ENCODE measurements at regions not wholly inside any gene's neighbourhood (a gene's known extent, or its start where the extent isn't known, plus 50 kb on each side); places are given as distances from the start of the nearest gene placed in this dataset.

- no peak overlapping the region for H3K4me2 ChIP-seq (ENCODE audit: low read length)
- no TSS peak for BruUV-seq (replicated peaks)
- H3K9ac ChIP-seq (ENCODE audit: low read length) = no peak overlapping the region
- DNase-seq (no peak), ATAC-seq (no peak)
- TF ChIP-seq EZH2 (IDR thresholded peaks at IDR 0.05; ENCODE audit: low read length, unreplicated experiment) (no peak), CTCF (conservative IDR thresholded peaks at IDR 0.05; ENCODE audit: low read depth, low read length) (no peak), EZH2phosphoT487 (IDR thresholded peaks at IDR 0.05; ENCODE audit: borderline replicate concordance, low read length) (no peak)
- no peaks in the 10 kb centered on the region for H4K20me1 ChIP-seq (ENCODE audit: low read length)
- no peak overlapping the region for H2AFZ ChIP-seq (ENCODE audit: low read length)
- H3K79me2 ChIP-seq (ENCODE audit: low read length) = no peaks in the 10 kb centered on the region
- H3F3A ChIP-seq (ENCODE audit: low read length, unreplicated experiment) = no peaks in the 10 kb centered on the region
- H3K36me3 ChIP-seq (ENCODE audit: low read depth, low read length) = no peaks in the 10 kb centered on the region
- H3K4me3 ChIP-seq (ENCODE audit: low read length) = no peak overlapping the region
- H3K27me3 ChIP-seq (ENCODE audit: low read length) = no peaks in the 10 kb centered on the region
- H3K9me3 ChIP-seq (ENCODE audit: low read length) = no peaks in the 10 kb centered on the region
- ChIA-PET CTCF (no interaction called here), POLR2A (ENCODE audit: unreplicated experiment) (no interaction called here)
- no peak overlapping the region for H3K27ac ChIP-seq (ENCODE audit: low read length)
- H3K4me1 ChIP-seq (ENCODE audit: insufficient read depth, low read length) = no peaks in the 10 kb centered on the region
- H3K9me2 ChIP-seq (replicated peaks; ENCODE audit: low read length) = no peaks in the 10 kb centered on the region
- intact Hi-C loops (cut with micrococcal nuclease) = no loop called here
Observed at GRCh38 chr16:5928476-5929065, 831.0 kb upstream of the EEF2KMT start.

GRCh38 chr16:5925850-5926249 lies 828.3 kb upstream of the EEF2KMT start:
- BruUV-seq (replicated peaks) = no TSS peak
- Histone ChIP-seq H4K20me1 (ENCODE audit: low read length) (no peaks in the 10 kb centered on the region), H3K9me3 (ENCODE audit: low read length) (no peaks in the 10 kb centered on the region), H3K4me2 (ENCODE audit: low read length) (no peak overlapping the region), H3K36me3 (ENCODE audit: low read depth, low read length) (no peaks in the 10 kb centered on the region), H3K4me1 (ENCODE audit: insufficient read depth, low read length) (no peaks in the 10 kb centered on the region), H3K4me3 (ENCODE audit: low read length) (no peak overlapping the region), H3F3A (ENCODE audit: low read length, unreplicated experiment) (no peaks in the 10 kb centered on the region), H3K27me3 (ENCODE audit: low read length) (no peaks in the 10 kb centered on the region), H3K9me2 (replicated peaks; ENCODE audit: low read length) (no peaks in the 10 kb centered on the region), H2AFZ (ENCODE audit: low read length) (no peak overlapping the region), H3K79me2 (ENCODE audit: low read length) (no peaks in the 10 kb centered on the region), H3K27ac (ENCODE audit: low read length) (no peak overlapping the region), H3K9ac (ENCODE audit: low read length) (no peak overlapping the region)
- TF ChIP-seq CTCF (conservative IDR thresholded peaks at IDR 0.05; ENCODE audit: low read depth, low read length) = no peak
- no peak for TF ChIP-seq EZH2 (IDR thresholded peaks at IDR 0.05; ENCODE audit: low read length, unreplicated experiment)
- TF ChIP-seq EZH2phosphoT487 (IDR thresholded peaks at IDR 0.05; ENCODE audit: borderline replicate concordance, low read length) = no peak
- ATAC-seq = no peak
- intact Hi-C loops (cut with micrococcal nuclease) = no loop called here
- no peak for DNase-seq
- POLR2A ChIA-PET (ENCODE audit: unreplicated experiment) = no interaction called here
- CTCF ChIA-PET = no interaction called here

- no peak for DNase-seq
- no peaks in the 10 kb centered on the region for H3K9me3 ChIP-seq (ENCODE audit: low read length)
- no peak for ATAC-seq
- no TSS peak for BruUV-seq (replicated peaks)
- H3K4me3 ChIP-seq (ENCODE audit: low read length) = no peak overlapping the region
- no peaks in the 10 kb centered on the region for H3K4me1 ChIP-seq (ENCODE audit: insufficient read depth, low read length)
- H3K27me3 ChIP-seq (ENCODE audit: low read length) = no peaks in the 10 kb centered on the region
- ChIA-PET CTCF (no interaction called here), POLR2A (ENCODE audit: unreplicated experiment) (no interaction called here)
- H3K4me2 ChIP-seq (ENCODE audit: low read length) = no peak overlapping the region
- no peak overlapping the region for H3K9ac ChIP-seq (ENCODE audit: low read length)
- no peaks in the 10 kb centered on the region for H4K20me1 ChIP-seq (ENCODE audit: low read length)
- H3F3A ChIP-seq (ENCODE audit: low read length, unreplicated experiment) = no peaks in the 10 kb centered on the region
- H3K27ac ChIP-seq (ENCODE audit: low read length) = no peak overlapping the region
- H3K36me3 ChIP-seq (ENCODE audit: low read depth, low read length) = no peaks in the 10 kb centered on the region
- intact Hi-C loops (cut with micrococcal nuclease) = no loop called here
- no peaks in the 10 kb centered on the region for H3K9me2 ChIP-seq (replicated peaks; ENCODE audit: low read length)
- H2AFZ ChIP-seq (ENCODE audit: low read length) = no peak overlapping the region
- H3K79me2 ChIP-seq (ENCODE audit: low read length) = no peaks in the 10 kb centered on the region
- TF ChIP-seq CTCF (conservative IDR thresholded peaks at IDR 0.05; ENCODE audit: low read depth, low read length) = no peak
- TF ChIP-seq EZH2phosphoT487 (IDR thresholded peaks at IDR 0.05; ENCODE audit: borderline replicate concordance, low read length) = no peak
- no peak for TF ChIP-seq EZH2 (IDR thresholded peaks at IDR 0.05; ENCODE audit: low read length, unreplicated experiment)
Observed at GRCh38 chr16:5922686-5923085, 825.1 kb upstream of the EEF2KMT start.
